ENCODE measurements at regions not wholly inside any gene's neighbourhood (a gene's known extent, or its start where the extent isn't known, plus 50 kb on each side); places are given as distances from the start of the nearest gene placed in this dataset.

GRCh38 chr7:17680026-17680425, 260.3 kb downstream of the SNX13 start:
- Mint-ChIP-seq H3K27ac (peak overlapping the region; percentile 85), H3K9me3 (no peaks in the 10 kb centered on the region), H3K4me1 (ENCODE audit: low read depth) (peaks cover 88% of the 10 kb centered on the region), H3K27me3 (ENCODE audit: insufficient read depth) (no peaks in the 10 kb centered on the region; the same call in 1 of the 2 replicates), H3K36me3 (ENCODE audit: low read depth) (0 out of 2 replicates have a peak, but pooled peaks cover 1% of the 10 kb centered on the region), H3K4me3 (peak overlapping the region; percentile 74)
- DNase-seq, result peak; percentile 82
- TF ChIP-seq CTCF (IDR thresholded peaks at IDR 0.05), result no peak

DNA sequence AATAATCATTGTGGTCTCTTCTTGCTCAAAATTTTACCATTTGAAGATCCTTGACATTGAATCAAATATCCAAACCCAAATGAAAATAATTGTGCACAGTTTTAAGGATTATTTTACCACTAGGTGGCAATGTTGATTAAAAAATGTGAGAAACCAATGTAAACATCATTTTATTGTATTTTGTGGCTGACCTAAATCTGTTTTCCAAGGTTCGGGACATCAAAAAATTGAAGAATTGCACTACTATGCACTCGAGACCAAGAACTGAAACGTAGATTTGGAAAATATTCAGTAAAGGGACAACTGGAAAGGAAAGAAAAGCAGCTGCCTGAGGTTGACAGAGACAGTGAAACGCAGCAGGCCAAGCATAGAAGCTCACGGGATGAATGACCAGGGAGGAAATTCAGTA, 259.3 kb downstream of the SNX13 start:
- H3K36me3 Mint-ChIP-seq (ENCODE audit: low read depth), result no peaks in the 10 kb centered on the region
- H3K4me1 Mint-ChIP-seq (ENCODE audit: low read depth), result peaks cover 79% of the 10 kb centered on the region
- H3K27ac Mint-ChIP-seq, result peak overlapping the region; percentile 85
- no peaks in the 10 kb centered on the region; the same call in 1 of the 2 replicates for H3K27me3 Mint-ChIP-seq (ENCODE audit: insufficient read depth)
- peak overlapping the region; percentile 74; the same call in 1 of the 2 replicates for H3K4me3 Mint-ChIP-seq
- H3K9me3 Mint-ChIP-seq, result no peaks in the 10 kb centered on the region
- peak; percentile 90 for TF ChIP-seq CTCF (IDR thresholded peaks at IDR 0.05)
- peak; percentile 49 for DNase-seq

DNA sequence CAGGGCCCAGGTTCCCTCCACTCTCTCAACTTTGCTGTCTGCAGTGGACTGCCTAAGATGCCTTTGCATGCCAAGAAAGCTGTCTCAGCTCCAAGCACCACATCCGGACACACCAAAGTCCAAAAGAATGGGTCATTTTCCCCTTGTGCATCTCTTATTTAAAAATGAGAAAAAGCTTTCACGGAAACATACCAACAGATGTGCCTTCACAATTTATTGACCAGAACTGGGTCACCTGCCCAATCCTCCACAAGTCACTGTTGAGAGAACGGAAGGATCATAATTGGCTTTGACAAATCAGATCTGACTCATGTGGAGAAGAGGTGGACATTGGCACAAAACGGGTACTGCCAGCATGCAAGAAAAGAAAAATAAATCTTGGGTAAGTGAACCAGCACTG, 258.3 kb downstream of the SNX13 start:
- Mint-ChIP-seq H3K4me1 (ENCODE audit: low read depth) (peaks cover 69% of the 10 kb centered on the region), H3K4me3 (peak overlapping the region; percentile 27), H3K27ac (peak overlapping the region; percentile 56), H3K36me3 (ENCODE audit: low read depth) (no peaks in the 10 kb centered on the region), H3K9me3 (no peaks in the 10 kb centered on the region), H3K27me3 (ENCODE audit: insufficient read depth) (no peaks in the 10 kb centered on the region; the same call in 1 of the 2 replicates)
- TF ChIP-seq CTCF (IDR thresholded peaks at IDR 0.05), result no peak
- DNase-seq, result peak; percentile 65

DNA sequence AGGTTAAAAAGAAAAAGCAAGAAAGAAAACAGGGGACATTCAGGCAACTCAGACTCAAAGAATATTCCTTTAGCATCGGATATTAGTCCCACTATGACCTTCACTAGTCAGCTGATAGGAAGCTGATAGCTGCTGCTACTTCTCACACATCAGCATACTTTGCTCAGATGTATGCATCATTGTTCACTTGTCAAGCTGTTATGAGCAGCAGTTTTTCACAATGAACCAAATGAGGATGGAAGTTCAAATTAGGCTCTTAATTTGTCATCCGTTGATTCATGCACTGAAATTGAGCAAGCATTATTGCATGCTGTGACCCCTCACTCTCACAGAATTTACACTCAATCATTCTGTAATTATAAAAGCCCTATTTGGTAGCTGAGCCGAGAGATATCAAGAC, 257.7 kb downstream of the SNX13 start:
- H3K4me1 Mint-ChIP-seq (ENCODE audit: low read depth), result peaks cover 63% of the 10 kb centered on the region
- no peak for DNase-seq
- H3K27ac Mint-ChIP-seq, result peak overlapping the region; percentile 56
- peak overlapping the region; percentile 27; the same call in 1 of the 2 replicates for H3K4me3 Mint-ChIP-seq
- H3K36me3 Mint-ChIP-seq (ENCODE audit: low read depth), result no peaks in the 10 kb centered on the region
- H3K9me3 Mint-ChIP-seq, result no peaks in the 10 kb centered on the region
- no peak for TF ChIP-seq CTCF (IDR thresholded peaks at IDR 0.05)
- H3K27me3 Mint-ChIP-seq (ENCODE audit: insufficient read depth), result no peaks in the 10 kb centered on the region; the same call in 1 of the 2 replicates

- no peak for DNase-seq
- Mint-ChIP-seq H3K27ac (no peak overlapping the region), H3K4me1 (ENCODE audit: low read depth) (peaks cover 46% of the 10 kb centered on the region), H3K27me3 (ENCODE audit: insufficient read depth) (no peaks in the 10 kb centered on the region; the same call in 1 of the 2 replicates), H3K36me3 (ENCODE audit: low read depth) (no peaks in the 10 kb centered on the region), H3K9me3 (no peaks in the 10 kb centered on the region), H3K4me3 (no peak overlapping the region)
- no peak for TF ChIP-seq CTCF (IDR thresholded peaks at IDR 0.05)
Observed at GRCh38 chr7:17685141-17685540, 255.2 kb downstream of the SNX13 start.

GRCh38 chr7:17687361-17687760, 252.9 kb downstream of the SNX13 start:
- TF ChIP-seq CTCF (IDR thresholded peaks at IDR 0.05), result no peak
- no peaks in the 10 kb centered on the region for H3K27me3 Mint-ChIP-seq (ENCODE audit: insufficient read depth)
- H3K9me3 Mint-ChIP-seq, result no peaks in the 10 kb centered on the region
- no peak for DNase-seq
- no peak overlapping the region for H3K4me3 Mint-ChIP-seq
- H3K27ac Mint-ChIP-seq, result no peak overlapping the region
- H3K36me3 Mint-ChIP-seq (ENCODE audit: low read depth), result no peaks in the 10 kb centered on the region
- H3K4me1 Mint-ChIP-seq (ENCODE audit: low read depth), result peaks cover 31% of the 10 kb centered on the region

Measured in HFFc6 (cell line).